ENCODE measurements at regions not wholly inside any gene's neighbourhood (a gene's known extent, or its start where the extent isn't known, plus 50 kb on each side); places are given as distances from the start of the nearest gene placed in this dataset.

- TF ChIP-seq, protein P1, sequence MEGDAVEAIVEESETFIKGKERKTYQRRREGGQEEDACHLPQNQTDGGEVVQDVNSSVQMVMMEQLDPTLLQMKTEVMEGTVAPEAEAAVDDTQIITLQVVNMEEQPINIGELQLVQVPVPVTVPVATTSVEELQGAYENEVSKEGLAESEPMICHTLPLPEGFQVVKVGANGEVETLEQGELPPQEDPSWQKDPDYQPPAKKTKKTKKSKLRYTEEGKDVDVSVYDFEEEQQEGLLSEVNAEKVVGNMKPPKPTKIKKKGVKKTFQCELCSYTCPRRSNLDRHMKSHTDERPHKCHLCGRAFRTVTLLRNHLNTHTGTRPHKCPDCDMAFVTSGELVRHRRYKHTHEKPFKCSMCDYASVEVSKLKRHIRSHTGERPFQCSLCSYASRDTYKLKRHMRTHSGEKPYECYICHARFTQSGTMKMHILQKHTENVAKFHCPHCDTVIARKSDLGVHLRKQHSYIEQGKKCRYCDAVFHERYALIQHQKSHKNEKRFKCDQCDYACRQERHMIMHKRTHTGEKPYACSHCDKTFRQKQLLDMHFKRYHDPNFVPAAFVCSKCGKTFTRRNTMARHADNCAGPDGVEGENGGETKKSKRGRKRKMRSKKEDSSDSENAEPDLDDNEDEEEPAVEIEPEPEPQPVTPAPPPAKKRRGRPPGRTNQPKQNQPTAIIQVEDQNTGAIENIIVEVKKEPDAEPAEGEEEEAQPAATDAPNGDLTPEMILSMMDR (conservative IDR thresholded peaks at IDR 0.05), result no peak
- TF ChIP-seq EZH2 (IDR thresholded peaks at IDR 0.05; ENCODE audit: low read depth), result no peak
Observed at GRCh38 chr13:111470933-111471332, 150.5 kb downstream of the TEX29 start.

All from PC-9 (cell line).